Vagina (tissue), 2 donors: ENCODE measurements at regions not wholly inside any gene's neighbourhood (a gene's known extent, or its start where the extent isn't known, plus 50 kb on each side); places are given as distances from the start of the nearest gene placed in this dataset.
A peak's percentile ranks its signal among the peaks of the same experiment; 100 is the strongest.

Experiments
- DNase-seq, 2 donors: peaks; one replicate each; pipeline ENCODE4 v3.0.0-alpha.2; 2017; ENCODE audit errors: extremely low spot score in 2 of 2
- H3K27ac ChIP-seq: fragments of 200-600 bp; sonication (generic); one replicate; pipeline ENCODE4 v1.5.1; 2019
- H3K27me3 ChIP-seq: fragments of 200-600 bp; sonication (generic); one replicate; pipeline ENCODE4 v1.5.1; 2019
- H3K36me3 ChIP-seq, 2 donors: fragments of 200-600 bp; sonication (generic); one replicate each; pipeline ENCODE4 v1.5.1; 2017 to 2019
- H3K4me1 ChIP-seq: fragments of 200-600 bp; sonication (generic); one replicate; pipeline ENCODE4 v1.5.1; 2019
- H3K4me3 ChIP-seq, 2 donors: fragments of 200-600 bp; sonication (generic); 1 replicate in 1 of 2; 2 replicates in 1 of 2; pipeline ENCODE4 v1.5.1; 2016 to 2019
- H3K9me3 ChIP-seq: fragments of 200-600 bp; sonication (generic); one replicate; pipeline ENCODE4 v1.5.1; 2019
- POLR2A ChIP-seq, 2 donors: fragments of 450-650 bp; IDR thresholded peaks; one replicate each; pipeline ENCODE4 v1.6.1; 2017; ENCODE audit warnings: antibody characterized with exemption in 2 of 2, mild to moderate bottlenecking in 2 of 2, moderate library complexity in 2 of 2
- POLR2AphosphoS5 ChIP-seq, 2 donors: sonication (generic); formaldehyde crosslinking; IDR thresholded peaks; one replicate each; pipeline ENCODE4 v1.9.0; 2017; ENCODE audit warnings: antibody characterized with exemption in 2 of 2, mild to moderate bottlenecking in 2 of 2, low read depth in 1 of 2; ENCODE audit not compliant: insufficient read depth in 1 of 2
- intact Hi-C: fragments of 100-400 bp; cut with DNase I; formaldehyde crosslinking; loops from one replicate; pipeline ENCODE4 v1.15.1; 2023
- TF ChIP-seq, protein P1 (sequence below), 3 experiments: fragments of 450-650 bp in 2 of 3; fragments of 200-600 bp in 1 of 3; sonication (generic) in 1 of 3; IDR thresholded peaks; one replicate each; pipeline ENCODE4 v1.5.1; 2017 to 2019; ENCODE audit warnings: antibody characterized with exemption in 3 of 3, mild to moderate bottlenecking in 2 of 3, moderate library complexity in 2 of 3

DNA sequence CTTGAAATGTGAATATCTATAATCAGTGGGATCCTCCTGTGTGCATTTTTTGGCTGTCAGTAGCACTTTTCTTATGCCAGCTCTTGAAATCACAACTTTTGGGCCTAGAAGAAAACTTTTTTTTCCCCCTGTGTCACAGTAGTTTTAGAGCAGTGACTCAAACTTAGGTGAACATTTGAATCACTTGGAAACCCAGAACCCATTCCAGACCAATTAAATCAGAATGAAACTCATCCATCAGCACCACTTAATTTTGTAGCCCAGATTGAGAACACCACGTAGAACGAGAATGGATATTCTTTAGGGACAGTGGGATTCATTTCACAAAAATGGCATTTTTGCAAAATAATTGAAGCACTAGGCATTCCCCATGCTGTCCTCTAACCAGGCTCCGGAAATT lies 224.8 kb upstream of the NANOGP8 start:
- no peaks in the 10 kb centered on the region for H3K36me3 ChIP-seq
- no peak for TF ChIP-seq POLR2A (IDR thresholded peaks at IDR 0.05)
- no peak for TF ChIP-seq POLR2AphosphoS5 (IDR thresholded peaks at IDR 0.05; ENCODE audit: insufficient read depth in 1 of 2, low read depth in 1 of 2)
- TF ChIP-seq, protein P1, sequence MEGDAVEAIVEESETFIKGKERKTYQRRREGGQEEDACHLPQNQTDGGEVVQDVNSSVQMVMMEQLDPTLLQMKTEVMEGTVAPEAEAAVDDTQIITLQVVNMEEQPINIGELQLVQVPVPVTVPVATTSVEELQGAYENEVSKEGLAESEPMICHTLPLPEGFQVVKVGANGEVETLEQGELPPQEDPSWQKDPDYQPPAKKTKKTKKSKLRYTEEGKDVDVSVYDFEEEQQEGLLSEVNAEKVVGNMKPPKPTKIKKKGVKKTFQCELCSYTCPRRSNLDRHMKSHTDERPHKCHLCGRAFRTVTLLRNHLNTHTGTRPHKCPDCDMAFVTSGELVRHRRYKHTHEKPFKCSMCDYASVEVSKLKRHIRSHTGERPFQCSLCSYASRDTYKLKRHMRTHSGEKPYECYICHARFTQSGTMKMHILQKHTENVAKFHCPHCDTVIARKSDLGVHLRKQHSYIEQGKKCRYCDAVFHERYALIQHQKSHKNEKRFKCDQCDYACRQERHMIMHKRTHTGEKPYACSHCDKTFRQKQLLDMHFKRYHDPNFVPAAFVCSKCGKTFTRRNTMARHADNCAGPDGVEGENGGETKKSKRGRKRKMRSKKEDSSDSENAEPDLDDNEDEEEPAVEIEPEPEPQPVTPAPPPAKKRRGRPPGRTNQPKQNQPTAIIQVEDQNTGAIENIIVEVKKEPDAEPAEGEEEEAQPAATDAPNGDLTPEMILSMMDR (IDR thresholded peaks at IDR 0.05), result no peak
- no peak overlapping the region for H3K4me3 ChIP-seq
- intact Hi-C loops, result no loop called here
- H3K9me3 ChIP-seq, result no peaks in the 10 kb centered on the region
- no peak for DNase-seq
- no peaks in the 10 kb centered on the region for H3K27me3 ChIP-seq
- H3K4me1 ChIP-seq, result peaks cover 52% of the 10 kb centered on the region
- peak overlapping the region; percentile 43 for H3K27ac ChIP-seq

DNA sequence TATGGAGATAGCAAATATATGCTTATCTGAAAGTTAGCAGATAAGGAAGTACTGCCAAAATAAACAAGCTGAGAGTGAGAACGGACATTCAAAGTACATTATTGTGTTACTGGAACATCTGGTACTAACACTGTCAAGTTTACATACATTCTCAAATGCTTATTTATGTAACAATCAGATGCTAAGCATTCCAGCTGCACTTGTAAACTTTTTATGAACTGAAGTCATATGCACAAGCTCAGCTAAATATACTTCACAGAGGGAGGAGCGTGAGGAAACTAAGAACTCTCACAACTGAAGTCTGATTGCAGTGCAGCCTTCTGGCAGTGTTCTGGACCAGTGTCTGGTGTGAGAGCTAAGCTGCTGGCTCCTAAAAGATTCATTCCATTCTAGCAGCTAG lies 223.7 kb upstream of the NANOGP8 start:
- H3K36me3 ChIP-seq, result no peaks in the 10 kb centered on the region
- DNase-seq, result no peak
- TF ChIP-seq POLR2AphosphoS5 (IDR thresholded peaks at IDR 0.05; ENCODE audit: insufficient read depth in 1 of 2, low read depth in 1 of 2) (no peak), POLR2A (IDR thresholded peaks at IDR 0.05) (no peak)
- TF ChIP-seq, protein P1 (IDR thresholded peaks at IDR 0.05), result no peak
- no peak overlapping the region for H3K4me3 ChIP-seq
- peak overlapping the region; percentile 43 for H3K27ac ChIP-seq
- H3K4me1 ChIP-seq, result peaks cover 52% of the 10 kb centered on the region
- intact Hi-C loops, result no loop called here
- no peaks in the 10 kb centered on the region for H3K9me3 ChIP-seq
- no peaks in the 10 kb centered on the region for H3K27me3 ChIP-seq

DNA sequence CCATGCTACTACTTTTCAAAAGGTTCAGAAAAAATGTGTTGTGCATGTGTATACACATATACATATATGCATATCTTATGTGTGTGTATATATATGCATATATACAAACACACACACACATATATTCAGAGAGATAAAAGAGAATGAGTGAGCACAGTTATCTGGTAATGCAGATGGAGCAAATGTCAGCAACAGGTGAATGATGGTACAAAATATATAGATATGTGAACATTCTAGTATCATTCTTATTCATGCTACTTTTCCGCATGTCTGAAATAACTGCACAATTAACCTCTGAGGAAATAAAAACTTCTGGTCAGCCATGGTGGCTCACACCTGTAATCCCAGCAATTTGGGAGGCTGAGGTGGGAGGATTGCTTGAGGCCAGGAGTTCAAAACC lies 222.6 kb upstream of the NANOGP8 start:
- TF ChIP-seq, protein P1 (IDR thresholded peaks at IDR 0.05), result no peak
- TF ChIP-seq POLR2AphosphoS5 (IDR thresholded peaks at IDR 0.05; ENCODE audit: insufficient read depth in 1 of 2, low read depth in 1 of 2) (no peak), POLR2A (IDR thresholded peaks at IDR 0.05) (no peak)
- intact Hi-C loops, result no loop called here
- H3K36me3 ChIP-seq, result no peaks in the 10 kb centered on the region
- no peak overlapping the region for H3K27ac ChIP-seq
- peaks cover 49% of the 10 kb centered on the region for H3K4me1 ChIP-seq
- H3K4me3 ChIP-seq, result no peak overlapping the region
- DNase-seq, result no peak
- no peaks in the 10 kb centered on the region for H3K9me3 ChIP-seq
- no peaks in the 10 kb centered on the region for H3K27me3 ChIP-seq

DNA sequence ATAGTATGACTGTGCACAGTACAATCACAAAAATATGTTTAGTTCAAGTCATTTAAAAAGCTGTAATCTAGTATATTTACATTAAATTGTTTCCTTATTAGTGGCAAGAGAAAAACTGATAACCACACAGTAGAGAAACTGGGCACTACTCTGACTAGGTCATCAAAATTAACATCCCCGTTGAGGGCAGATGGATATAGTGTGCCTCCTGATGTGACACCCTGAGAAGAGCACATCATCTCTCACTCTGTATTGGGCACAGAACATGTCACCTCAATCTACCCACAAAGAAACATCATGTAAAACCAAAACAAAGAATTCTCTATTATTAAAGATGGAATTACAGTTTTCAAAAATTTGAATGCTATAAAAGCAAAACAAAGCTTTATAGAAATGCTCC lies 221.9 kb upstream of the NANOGP8 start:
- no peak overlapping the region for H3K4me3 ChIP-seq
- H3K36me3 ChIP-seq, result no peaks in the 10 kb centered on the region
- intact Hi-C loops, result no loop called here
- H3K4me1 ChIP-seq, result peaks cover 43% of the 10 kb centered on the region
- H3K27ac ChIP-seq, result peak overlapping the region; percentile 5
- no peak for DNase-seq
- H3K9me3 ChIP-seq, result no peaks in the 10 kb centered on the region
- no peak for TF ChIP-seq POLR2A (IDR thresholded peaks at IDR 0.05)
- H3K27me3 ChIP-seq, result no peaks in the 10 kb centered on the region

DNA sequence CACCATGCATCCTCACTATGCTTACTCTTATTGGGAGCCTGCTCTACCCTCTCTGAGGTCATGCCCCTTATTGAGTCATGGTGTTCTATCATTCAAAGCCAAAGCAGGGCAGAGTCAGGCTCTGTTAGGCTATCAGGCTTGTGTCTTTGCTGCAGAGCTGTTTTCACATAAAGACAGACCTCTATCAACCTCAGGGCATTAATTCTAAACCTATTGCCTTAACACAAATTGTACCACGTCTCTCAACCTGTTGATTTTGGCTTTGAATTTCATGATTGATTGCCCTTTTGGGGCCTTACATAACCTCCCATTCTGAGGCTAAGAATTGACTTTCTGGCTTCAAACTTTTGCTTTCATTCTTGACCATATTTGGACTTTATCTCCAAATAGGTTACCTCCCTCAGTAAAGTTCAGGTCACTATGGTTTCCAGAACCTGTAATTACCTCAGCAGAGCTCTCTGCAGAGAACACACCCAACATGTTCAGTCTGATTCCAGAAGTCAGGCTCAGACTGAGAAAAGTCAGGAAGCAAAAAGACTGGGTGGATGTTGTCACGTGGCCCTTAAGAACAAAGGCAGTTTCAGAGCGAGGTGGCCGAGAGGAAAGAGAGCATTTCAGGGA lies 221.4 kb upstream of the NANOGP8 start:
- Histone ChIP-seq H3K27me3 (no peaks in the 10 kb centered on the region), H3K4me1 (peaks cover 43% of the 10 kb centered on the region), H3K27ac (peak overlapping the region; percentile 5), H3K4me3 (no peak overlapping the region), H3K9me3 (no peaks in the 10 kb centered on the region), H3K36me3 (no peaks in the 10 kb centered on the region)
- no peak for TF ChIP-seq POLR2A (IDR thresholded peaks at IDR 0.05)
- no peak for TF ChIP-seq POLR2AphosphoS5 (IDR thresholded peaks at IDR 0.05; ENCODE audit: insufficient read depth in 1 of 2, low read depth in 1 of 2)
- TF ChIP-seq, protein P1 (IDR thresholded peaks at IDR 0.05), result no peak
- no peak for DNase-seq
- intact Hi-C loops, result no loop called here
